ENCODE measurements at regions not wholly inside any gene's neighbourhood (a gene's known extent, or its start where the extent isn't known, plus 50 kb on each side); places are given as distances from the start of the nearest gene placed in this dataset.
"Not testable (repeated sequence)": the region's sequence is repeated elsewhere in the genome, so short reads cannot be mapped to it uniquely, and the experiment has no call there.

DNA sequence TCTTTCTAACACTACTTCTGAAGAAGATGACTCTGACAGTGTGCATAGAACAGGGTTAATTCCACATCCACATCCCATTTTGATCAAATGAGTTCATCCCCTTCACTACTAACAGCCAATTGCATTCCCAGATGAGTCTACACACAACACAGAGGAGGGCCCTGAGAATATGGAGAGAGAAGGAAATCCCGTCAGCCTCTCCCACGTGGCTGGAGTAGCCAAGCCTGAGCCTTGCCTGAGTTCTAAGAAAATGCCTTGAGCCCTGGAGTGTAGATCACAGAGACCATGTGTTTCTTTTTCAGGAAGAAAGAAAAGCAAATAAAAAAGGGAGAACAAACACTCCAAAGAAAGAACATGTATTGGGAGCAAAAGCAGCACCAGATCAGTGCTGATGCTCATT is 1147.7 kb downstream of the TMEM121 start:
- not testable (repeated sequence) for TF ChIP-seq EZH2 (IDR thresholded peaks at IDR 0.05; ENCODE audit: borderline replicate concordance, insufficient read depth, low read depth, low read length, poor library complexity, severe bottlenecking); CTCF (IDR thresholded peaks at IDR 0.05)
